GF-D8 (cell line): ENCODE measurements at regions not wholly inside any gene's neighbourhood (a gene's known extent, or its start where the extent isn't known, plus 50 kb on each side); places are given as distances from the start of the nearest gene placed in this dataset.
"Not testable (repeated sequence)": the region's sequence is repeated elsewhere in the genome, so short reads cannot be mapped to it uniquely, and the experiment has no call there.

Experiments
- DNase-seq: peaks from one replicate; lab custom pipeline; 2025; lab: John Stamatoyannopoulos, UW

- no peak for DNase-seq
These were observed 443.0 kb downstream of the PLK2 start for GRCh38 chr5:58016877-58017276.

- no peak for DNase-seq
These were observed 443.5 kb downstream of the PLK2 start for GRCh38 chr5:58016358-58016757.

GRCh38 chr5:58015175-58015574 is 444.7 kb downstream of the PLK2 start:
- no peak for DNase-seq

- DNase-seq = no peak
These were observed 446.2 kb downstream of the PLK2 start for GRCh38 chr5:58013542-58014258.

- no peak for DNase-seq
These were observed 447.0 kb downstream of the PLK2 start for GRCh38 chr5:58012801-58013315.

- DNase-seq = no peak
These were observed 447.8 kb downstream of the PLK2 start for GRCh38 chr5:58012102-58012501.

GRCh38 chr5:58011301-58011700 is 448.6 kb downstream of the PLK2 start:
- no peak for DNase-seq

- no peak for DNase-seq
These were observed 450.1 kb downstream of the PLK2 start for GRCh38 chr5:58009754-58010153.

- DNase-seq = no peak
These were observed 457.6 kb downstream of the PLK2 start for GRCh38 chr5:58002323-58002722.

GRCh38 chr5:57993866-57994265 is 466.0 kb downstream of the PLK2 start:
- DNase-seq = no peak

- no peak for DNase-seq
These were observed 470.5 kb downstream of the PLK2 start for GRCh38 chr5:57989378-57989777.

- no peak for DNase-seq
These were observed 471.1 kb downstream of the PLK2 start for GRCh38 chr5:57988813-57989212.

GRCh38 chr5:57987552-57987951 is 472.3 kb downstream of the PLK2 start:
- DNase-seq = no peak

- no peak for DNase-seq
These were observed 473.0 kb downstream of the PLK2 start for GRCh38 chr5:57986761-57987341.

GRCh38 chr5:57983426-57983825 is 476.5 kb downstream of the PLK2 start:
- no peak for DNase-seq

GRCh38 chr5:57979671-57980070 is 480.2 kb downstream of the PLK2 start:
- DNase-seq = no peak

GRCh38 chr5:57976506-57976905 is 483.4 kb downstream of the PLK2 start:
- DNase-seq = no peak

- not testable (repeated sequence) for DNase-seq
These were observed 487.8 kb downstream of the PLK2 start for GRCh38 chr5:57972099-57972498.

GRCh38 chr5:57960569-57960968 is 478.0 kb upstream of the ACTBL2 start:
- DNase-seq = no peak

- DNase-seq = no peak
These were observed 474.0 kb upstream of the ACTBL2 start for GRCh38 chr5:57956636-57957035.

- no peak for DNase-seq
These were observed 472.9 kb upstream of the ACTBL2 start for GRCh38 chr5:57955511-57955910.

GRCh38 chr5:57953792-57954191 is 471.2 kb upstream of the ACTBL2 start:
- DNase-seq = no peak

GRCh38 chr5:57950616-57951228 is 468.1 kb upstream of the ACTBL2 start:
- no peak for DNase-seq
